Right cardiac atrium (tissue), 5 donors: ENCODE measurements at regions not wholly inside any gene's neighbourhood (a gene's known extent, or its start where the extent isn't known, plus 50 kb on each side); places are given as distances from the start of the nearest gene placed in this dataset.
"Not testable (repeated sequence)": the region's sequence is repeated elsewhere in the genome, so short reads cannot be mapped to it uniquely, and the experiment has no call there.

ENCODE experiments used
- ATAC-seq, 2 donors: fragments of 200-7000 bp; cut with Tn5 transposase; one replicate each; pipeline versions ENCODE4 v1.8.0 to v1.9.1; 2020; ENCODE audit warnings: moderate library complexity in 2 of 2, mild to moderate bottlenecking in 1 of 2
- DNase-seq, 3 donors: peaks; one replicate each; pipeline ENCODE4 v3.0.0-alpha.2; 2020
- H3K27ac ChIP-seq: one replicate; pipeline ENCODE4 v1.5.1; 2013; ENCODE audit warnings: mild to moderate bottlenecking, low read length, control low read depth, moderate library complexity
- H3K27me3 ChIP-seq: one replicate; pipeline ENCODE4 v1.6.1; 2013; ENCODE audit not compliant: control insufficient read depth, insufficient read depth
- H3K4me1 ChIP-seq: one replicate; pipeline ENCODE4 v1.6.1; 2013; ENCODE audit warnings: low read length; ENCODE audit not compliant: control insufficient read depth, insufficient read depth
- H3K4me3 ChIP-seq: one replicate; pipeline ENCODE4 v1.5.1; 2013; ENCODE audit warnings: low read length, control low read depth
- H3K9me3 ChIP-seq: one replicate; pipeline ENCODE4 v1.6.1; 2013; ENCODE audit warnings: low read length; ENCODE audit not compliant: control insufficient read depth
- WGBS: extraction: QIAGEN DNeasy Blood & Tissue Kit; methylation state at CpG from one replicate; pipeline ENCODE4 v1.1.7; 2013; 5-methylcytosine and 5-hydroxymethylcytosine counted together
- intact Hi-C, 4 donors: fragments of 100-400 bp; cut with DNase I; formaldehyde crosslinking; loops; one replicate each; pipeline versions ENCODE4 v1.11.0 to v1.14.0; 2022 to 2023
- donor health status: healthy with polysubstance abuse.
- donor health status: DM: no; HTN: yes; CAD: no.
- donor health status: DM: no; HTN: no; CAD: no.
- donor health status: DM: no; HTN: yes; CAD: no; lungs with severe emphysema.
- donor health status: DM: yes; HTN: yes; CAD: no.

DNA sequence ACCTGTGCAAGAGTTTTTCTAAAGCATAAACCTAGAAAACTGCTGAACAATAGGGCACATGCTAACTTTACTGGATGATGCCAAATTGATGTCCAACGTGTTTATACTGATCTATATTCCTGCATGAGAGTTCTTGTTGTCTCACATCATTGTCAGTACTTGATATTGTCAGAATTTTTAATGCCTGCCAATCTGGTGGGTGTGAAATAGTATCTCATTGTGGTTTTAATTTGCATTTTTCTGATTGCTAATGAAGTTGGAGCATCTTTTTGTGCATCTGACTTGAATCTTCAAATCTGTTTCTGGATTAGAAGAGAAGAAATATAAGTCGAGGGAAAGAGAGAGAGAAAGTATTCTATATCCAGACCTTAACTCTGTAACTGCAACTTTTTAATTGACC is 309.8 kb upstream of the KIAA1217 start:
- intact Hi-C loops, result no loop called here
- ATAC-seq, result no peak
- Histone ChIP-seq H3K4me1 (peaks cover 3% of the 10 kb centered on the region), H3K4me3 (no peak overlapping the region), H3K27ac (no peak overlapping the region), H3K27me3 (no peaks in the 10 kb centered on the region), H3K9me3 (no peaks in the 10 kb centered on the region)
- DNase-seq, result no peak
- WGBS, result 59% methylated on average over 2 of the region's 2 CpGs

DNA sequence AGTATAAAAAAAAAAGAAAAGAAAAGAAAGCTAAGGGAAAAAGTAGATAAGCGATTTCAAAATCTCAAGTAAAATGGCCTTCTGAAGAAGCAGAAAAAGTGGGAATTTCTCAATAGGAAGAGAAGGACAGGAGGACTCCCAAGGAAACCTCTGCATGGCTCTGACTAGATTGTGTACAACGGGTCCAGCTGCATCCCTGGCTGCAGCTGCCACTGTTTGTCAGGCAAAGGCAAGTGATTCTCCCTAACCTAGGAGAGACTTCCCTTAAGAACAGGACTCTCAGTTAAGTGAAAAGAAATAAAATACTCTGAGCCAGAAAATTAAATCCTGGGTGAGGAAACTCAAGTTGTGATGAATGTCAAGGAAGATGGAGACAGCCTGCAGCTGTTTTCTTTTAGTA is 298.6 kb upstream of the KIAA1217 start:
- ATAC-seq, result no peak
- intact Hi-C loops, result no loop called here
- Histone ChIP-seq H3K27ac (no peak overlapping the region), H3K9me3 (no peaks in the 10 kb centered on the region), H3K27me3 (no peaks in the 10 kb centered on the region), H3K4me3 (no peak overlapping the region), H3K4me1 (no peaks in the 10 kb centered on the region)
- 75% methylated on average over 2 of the region's 2 CpGs for WGBS
- DNase-seq, result no peak

DNA sequence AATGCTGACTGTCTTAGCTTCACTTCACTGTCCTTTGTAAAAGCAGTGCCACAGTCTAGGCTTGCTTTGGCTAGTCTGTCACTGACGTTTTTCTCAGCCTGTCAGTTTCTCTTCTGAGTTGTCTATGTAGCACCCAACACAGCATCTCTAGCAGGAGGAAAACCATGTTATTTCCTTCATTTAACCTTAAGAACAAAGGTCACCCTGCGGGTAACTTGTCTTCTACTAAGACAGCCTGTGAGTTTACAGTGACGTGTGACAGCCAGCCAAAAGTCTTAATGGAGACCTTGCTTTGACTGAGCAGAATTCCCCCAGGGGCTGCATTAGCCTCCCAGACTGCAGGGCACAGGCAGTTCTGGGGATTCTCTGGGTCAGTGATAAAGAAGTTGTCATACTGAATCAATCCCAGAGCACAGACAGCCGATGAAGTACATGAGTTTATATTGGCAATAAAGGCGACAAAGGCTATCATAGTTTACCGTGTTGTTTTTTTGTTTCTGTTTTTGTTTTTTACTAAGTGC is 296.0 kb upstream of the KIAA1217 start:
- H3K9me3 ChIP-seq, result no peaks in the 10 kb centered on the region
- WGBS, result 27% methylated on average over 6 of the region's 6 CpGs
- H3K4me3 ChIP-seq, result no peak overlapping the region
- H3K4me1 ChIP-seq, result peaks cover 2% of the 10 kb centered on the region
- intact Hi-C loops, result no loop called here
- H3K27me3 ChIP-seq, result no peaks in the 10 kb centered on the region
- DNase-seq (no peak), ATAC-seq (no peak)
- H3K27ac ChIP-seq, result no peak overlapping the region

DNA sequence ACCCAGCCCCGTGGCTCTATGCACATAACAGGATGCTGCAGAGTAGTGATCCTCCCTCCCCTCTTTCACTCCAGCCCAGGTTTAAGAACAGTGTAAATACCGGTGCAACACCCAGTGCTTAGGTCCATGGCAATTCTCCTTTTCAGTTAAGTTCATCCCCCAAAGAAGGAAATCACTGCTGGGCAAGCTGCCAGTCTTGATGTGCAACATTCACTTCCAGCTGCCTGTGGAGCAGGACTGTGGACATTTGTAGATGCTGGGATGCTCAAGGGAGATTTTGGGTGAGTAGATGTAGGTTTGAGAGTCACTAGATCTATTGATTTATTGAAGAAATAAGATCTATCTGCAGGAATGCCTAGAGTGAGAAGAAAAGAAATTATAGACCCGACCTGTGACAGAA is 294.3 kb upstream of the KIAA1217 start:
- Histone ChIP-seq H3K9me3 (no peaks in the 10 kb centered on the region), H3K4me3 (no peak overlapping the region), H3K27me3 (no peaks in the 10 kb centered on the region), H3K4me1 (peaks cover 2% of the 10 kb centered on the region), H3K27ac (no peak overlapping the region)
- no peak for ATAC-seq
- no peak for DNase-seq
- intact Hi-C loops, result no loop called here
- 67% methylated on average over 3 of the region's 3 CpGs for WGBS

DNA sequence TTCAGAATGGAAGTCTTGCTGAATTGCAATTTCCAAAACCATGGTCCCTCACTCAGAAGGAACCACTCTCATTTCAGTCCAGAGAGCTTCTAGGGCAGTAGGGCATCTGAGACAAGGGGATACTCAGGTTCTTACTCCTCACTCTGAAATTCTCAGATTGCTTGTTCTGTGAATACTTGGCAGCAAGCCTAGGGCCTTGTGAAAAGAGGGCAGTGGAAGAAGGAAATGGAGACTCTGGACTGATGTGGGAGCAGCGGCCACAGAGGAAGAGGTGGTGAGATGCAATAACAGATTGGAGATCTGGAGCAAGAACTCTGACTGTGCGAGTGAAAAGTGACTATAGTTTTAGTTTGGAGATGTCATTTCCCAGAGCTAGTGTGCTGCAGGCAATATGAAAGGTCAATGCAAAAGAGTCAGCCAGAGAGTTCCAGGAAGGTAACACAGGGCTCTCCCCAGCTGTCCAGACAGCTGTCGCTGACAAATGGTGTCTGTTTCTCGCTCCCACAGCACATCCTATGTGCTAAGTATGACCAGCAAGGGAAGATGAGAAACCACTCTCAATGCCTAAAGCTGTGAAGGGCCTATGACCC is 291.6 kb upstream of the KIAA1217 start:
- no peaks in the 10 kb centered on the region for H3K27me3 ChIP-seq
- intact Hi-C loops, result no loop called here
- no peak overlapping the region for H3K4me3 ChIP-seq
- no peak for ATAC-seq
- no peak for DNase-seq
- no peak overlapping the region for H3K27ac ChIP-seq
- peaks cover 2% of the 10 kb centered on the region for H3K4me1 ChIP-seq
- H3K9me3 ChIP-seq, result no peaks in the 10 kb centered on the region
- WGBS, result 32% methylated on average over 4 of the region's 4 CpGs

DNA sequence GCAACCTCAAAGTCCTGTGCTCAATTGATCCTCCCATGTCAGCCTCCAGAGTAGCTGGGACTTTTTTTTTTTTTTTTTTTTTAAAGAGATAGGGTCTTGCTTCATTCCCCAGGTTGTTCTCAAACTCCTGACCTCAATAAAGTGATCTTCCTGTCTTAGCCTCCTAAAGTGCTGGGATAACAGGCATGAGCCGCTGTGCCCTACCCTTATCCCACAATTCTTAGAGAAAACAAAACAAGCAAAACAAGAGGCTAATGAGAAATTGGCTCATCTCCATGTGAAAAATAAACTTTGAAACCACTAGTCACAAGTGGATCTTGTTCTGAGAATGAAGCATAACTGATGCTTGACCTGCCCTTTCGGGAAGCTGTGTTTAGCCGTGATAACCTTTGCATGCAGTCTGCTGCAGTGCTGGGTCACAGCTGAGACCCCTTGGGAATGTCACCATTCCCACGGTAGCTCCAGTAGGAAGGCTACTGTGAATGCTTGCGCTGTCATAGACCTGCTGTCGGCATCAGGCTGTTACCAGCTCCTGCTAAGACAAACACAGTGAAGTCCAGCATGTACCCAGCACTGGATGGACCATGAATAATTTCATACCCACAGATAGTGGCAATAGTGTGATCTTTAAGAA is 290.7 kb upstream of the KIAA1217 start:
- Histone ChIP-seq H3K4me3 (no peak overlapping the region), H3K27ac (no peak overlapping the region), H3K4me1 (peaks cover 2% of the 10 kb centered on the region), H3K9me3 (no peaks in the 10 kb centered on the region), H3K27me3 (no peaks in the 10 kb centered on the region)
- no peak for DNase-seq
- ATAC-seq, result peak in 1 of 2 donors; percentile 88
- 41% methylated on average over 6 of the region's 6 CpGs for WGBS
- intact Hi-C loops, result no loop called here

DNA sequence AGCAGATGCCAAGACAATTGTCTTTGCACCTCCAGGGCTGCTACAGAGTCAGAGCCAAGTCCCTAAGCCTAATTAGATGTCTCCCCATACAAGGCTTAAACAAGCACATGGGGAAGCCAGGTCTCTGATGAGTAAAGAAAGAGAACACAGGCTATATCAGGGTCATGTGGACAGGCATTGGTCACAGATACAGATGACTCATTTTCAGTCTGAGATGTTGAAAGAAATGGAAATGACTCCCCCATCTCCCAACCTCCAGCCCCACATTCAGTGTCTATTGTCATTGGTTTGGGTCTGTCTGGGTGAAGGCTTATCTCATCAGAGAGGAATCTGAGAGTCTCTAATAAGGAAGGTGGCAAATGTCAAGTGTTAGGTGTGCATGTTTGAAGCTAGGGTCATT is 290.1 kb upstream of the KIAA1217 start:
- no peaks in the 10 kb centered on the region for H3K27me3 ChIP-seq
- H3K4me1 ChIP-seq, result peaks cover 2% of the 10 kb centered on the region
- no peak overlapping the region for H3K4me3 ChIP-seq
- DNase-seq (no peak), ATAC-seq (peak in 1 of 2 donors; percentile 71)
- H3K27ac ChIP-seq, result no peak overlapping the region
- no peaks in the 10 kb centered on the region for H3K9me3 ChIP-seq
- intact Hi-C loops, result no loop called here

DNA sequence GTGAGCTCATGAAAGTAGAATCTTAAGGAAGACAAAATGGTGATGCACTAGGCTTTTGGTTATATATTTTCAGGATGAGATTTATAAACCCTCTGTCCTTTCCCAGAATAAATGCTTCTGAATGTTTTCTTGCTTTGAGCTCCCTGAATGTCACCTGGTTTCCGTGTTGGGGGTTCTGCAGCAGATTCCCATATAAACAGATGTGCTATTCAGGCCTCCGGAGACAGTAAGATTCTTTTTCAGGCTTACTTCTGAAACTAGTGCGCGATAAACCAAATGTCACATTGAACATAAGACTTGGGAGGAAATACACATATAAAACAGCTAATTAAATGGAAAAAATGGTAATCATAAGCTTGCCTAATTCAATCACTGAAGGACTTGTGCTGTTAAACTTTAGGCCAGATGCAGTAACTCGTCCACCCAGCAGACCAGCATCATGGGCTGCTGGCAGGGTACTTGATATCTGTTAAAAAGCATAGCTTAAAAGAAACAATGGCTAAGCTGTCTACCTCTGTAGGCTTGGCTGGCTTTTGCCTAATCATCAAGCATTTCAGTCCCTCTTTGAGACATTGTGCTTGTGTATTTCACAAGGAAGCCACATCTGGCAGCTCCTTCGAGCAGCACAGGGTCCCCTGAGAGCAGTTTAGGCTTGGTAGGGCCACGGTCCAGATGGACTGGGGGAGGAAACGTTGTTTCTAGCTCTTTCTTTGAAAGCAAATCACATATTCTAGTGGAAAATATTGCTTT is 281.2 kb upstream of the KIAA1217 start:
- ATAC-seq, result no peak
- 61% methylated on average over 8 of the region's 8 CpGs for WGBS

DNA sequence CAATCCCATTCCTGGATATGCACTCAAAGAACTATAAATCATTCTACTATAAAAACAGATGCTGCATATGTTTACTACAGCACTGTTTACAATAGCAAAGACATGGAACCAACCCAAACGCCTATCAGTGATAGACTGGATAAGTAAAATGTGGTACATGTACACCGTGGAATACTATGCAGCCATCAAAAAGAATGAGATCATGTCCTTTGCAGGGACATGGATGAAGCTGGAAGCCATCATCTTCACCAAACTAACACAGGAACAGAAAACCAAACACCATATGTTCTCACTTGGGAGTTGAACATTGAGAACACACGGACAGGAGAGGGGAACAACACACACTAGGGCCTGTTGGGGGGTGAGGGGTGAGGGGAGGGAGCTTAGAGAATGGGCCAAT is 274.9 kb upstream of the KIAA1217 start:
- intact Hi-C loops, ATAC-seq, H3K9me3 ChIP-seq, H3K4me3 ChIP-seq, H3K27ac ChIP-seq, H3K4me1 ChIP-seq, H3K27me3 ChIP-seq, DNase-seq: not testable (repeated sequence)
- 87% methylated on average over 3 of the region's 3 CpGs for WGBS

More for the DNA sequence above, 281.2 kb upstream of the KIAA1217 start:
- DNase-seq, result no peak
- no peak overlapping the region for H3K4me3 ChIP-seq
- no peaks in the 10 kb centered on the region for H3K4me1 ChIP-seq
- H3K9me3 ChIP-seq, result no peaks in the 10 kb centered on the region
- H3K27me3 ChIP-seq, result no peaks in the 10 kb centered on the region
- no peak overlapping the region for H3K27ac ChIP-seq
- intact Hi-C loops, result no loop called here

DNA sequence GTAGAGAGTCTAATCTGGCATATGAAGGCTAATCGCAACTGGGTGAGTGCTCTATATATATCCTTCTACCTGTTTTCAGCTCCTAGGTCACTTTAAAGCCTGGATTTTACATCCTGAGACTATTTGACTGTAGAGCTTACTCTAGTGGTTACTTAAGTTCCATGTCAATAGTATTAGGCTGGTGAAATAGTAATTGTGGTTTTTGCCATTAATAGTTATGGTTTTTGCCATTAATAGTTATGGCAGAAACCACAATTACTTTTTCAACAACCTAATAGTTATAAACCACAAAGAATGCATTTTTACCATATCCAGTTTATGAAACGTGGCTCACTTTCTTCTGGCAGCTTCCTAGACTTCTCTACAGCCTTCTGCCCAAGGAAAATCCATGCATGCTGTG is 263.1 kb upstream of the KIAA1217 start:
- ATAC-seq, result no peak
- WGBS, result 65% methylated on average over 2 of the region's 2 CpGs

DNA sequence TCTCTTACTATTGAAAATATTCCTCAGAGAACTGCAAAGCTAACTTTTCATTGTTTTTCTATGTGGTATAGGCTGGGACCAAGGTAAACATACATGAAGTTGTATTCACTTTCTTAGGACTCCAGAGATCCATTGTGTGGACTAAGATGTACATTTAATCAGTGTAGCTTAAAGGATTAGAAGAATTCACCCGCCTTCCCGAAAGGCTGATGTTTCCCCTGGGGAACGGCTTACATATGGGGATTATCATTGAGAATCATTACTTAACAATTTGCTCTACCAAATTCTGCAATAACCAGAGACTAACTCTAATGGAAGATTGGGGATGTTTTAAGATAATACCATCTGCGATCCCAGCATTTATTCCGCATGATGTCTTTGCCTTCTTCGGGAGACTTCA is 257.1 kb upstream of the KIAA1217 start:
- Histone ChIP-seq H3K4me3 (no peak overlapping the region), H3K27ac (no peak overlapping the region), H3K4me1 (no peaks in the 10 kb centered on the region), H3K27me3 (no peaks in the 10 kb centered on the region), H3K9me3 (no peaks in the 10 kb centered on the region)
- WGBS, result 95% methylated on average over 6 of the region's 6 CpGs
- DNase-seq (no peak), ATAC-seq (no peak)
- intact Hi-C loops, result no loop called here

More for the DNA sequence above, 263.1 kb upstream of the KIAA1217 start:
- intact Hi-C loops, result no loop called here
- Histone ChIP-seq H3K27me3 (no peaks in the 10 kb centered on the region), H3K9me3 (no peaks in the 10 kb centered on the region), H3K27ac (no peak overlapping the region), H3K4me3 (no peak overlapping the region), H3K4me1 (no peaks in the 10 kb centered on the region)
- no peak for DNase-seq
